MCF 10A (cell line): ENCODE measurements at regions not wholly inside any gene's neighbourhood (a gene's known extent, or its start where the extent isn't known, plus 50 kb on each side); places are given as distances from the start of the nearest gene placed in this dataset.

ENCODE experiments used
- BruUV-seq: library from RNA; stranded (reverse); fragments of 400-500 nt; replicated peaks from 2 replicates; lab custom pipeline; 2021; lab: Mats Ljungman, UMichigan
- CTCF ChIA-PET: fragments of 300-600 bp; sonication (Branson Sonifier 250); formaldehyde crosslinking; extraction: SDS; loops from one replicate; lab custom pipeline; 2021; ENCODE audit warnings: antibody characterized with exemption, inconsistent platforms; lab: Yijun Ruan, JAX
- POLR2A ChIA-PET: fragments of 300-600, 350-650 bp; sonication (Branson Sonifier 250); formaldehyde crosslinking; extraction: SDS; loops from one replicate; lab custom pipeline; 2020; ENCODE audit warnings: antibody characterized with exemption, inconsistent platforms; lab: Yijun Ruan, JAX
- DNase-seq: peaks from one replicate; pipeline ENCODE4 v3.0.0-alpha.2; 2018; ENCODE audit not compliant: unreplicated experiment
- H3K27ac Mint-ChIP-seq: one replicate; pipeline ENCODE4 v1.8.0; 2022; ENCODE audit warnings: mild to moderate bottlenecking, low read depth, mixed read lengths; ENCODE audit not compliant: unreplicated experiment
- H3K27me3 Mint-ChIP-seq: one replicate; pipeline ENCODE4 v1.8.0; 2022; ENCODE audit warnings: mixed read lengths; ENCODE audit not compliant: insufficient read depth, unreplicated experiment
- H3K36me3 Mint-ChIP-seq: one replicate; pipeline ENCODE4 v1.8.0; 2022; ENCODE audit warnings: mild to moderate bottlenecking, moderate library complexity, mixed read lengths; ENCODE audit not compliant: insufficient read depth, unreplicated experiment
- H3K4me1 Mint-ChIP-seq: one replicate; pipeline ENCODE4 v1.8.0; 2022; ENCODE audit warnings: mixed read lengths; ENCODE audit not compliant: insufficient read depth, unreplicated experiment
- H3K4me3 Mint-ChIP-seq: one replicate; pipeline ENCODE4 v1.8.0; 2022; ENCODE audit warnings: mild to moderate bottlenecking, moderate library complexity, mixed read lengths; ENCODE audit not compliant: unreplicated experiment
- H3K9me3 Mint-ChIP-seq: one replicate; pipeline ENCODE4 v1.8.0; 2022; ENCODE audit warnings: mixed read lengths; ENCODE audit not compliant: unreplicated experiment
- intact Hi-C: fragments of 100-400 bp; cut with micrococcal nuclease; formaldehyde crosslinking; loops from 2 replicates; pipeline ENCODE4 v1.14.1; 2022
- TF ChIP-seq, protein P1 (sequence below): fragments of 200-600 bp; IDR thresholded peaks from one replicate; pipeline ENCODE4 v1.8.0; 2022; ENCODE audit warnings: antibody characterized with exemption, mild to moderate bottlenecking; ENCODE audit not compliant: unreplicated experiment

DNA sequence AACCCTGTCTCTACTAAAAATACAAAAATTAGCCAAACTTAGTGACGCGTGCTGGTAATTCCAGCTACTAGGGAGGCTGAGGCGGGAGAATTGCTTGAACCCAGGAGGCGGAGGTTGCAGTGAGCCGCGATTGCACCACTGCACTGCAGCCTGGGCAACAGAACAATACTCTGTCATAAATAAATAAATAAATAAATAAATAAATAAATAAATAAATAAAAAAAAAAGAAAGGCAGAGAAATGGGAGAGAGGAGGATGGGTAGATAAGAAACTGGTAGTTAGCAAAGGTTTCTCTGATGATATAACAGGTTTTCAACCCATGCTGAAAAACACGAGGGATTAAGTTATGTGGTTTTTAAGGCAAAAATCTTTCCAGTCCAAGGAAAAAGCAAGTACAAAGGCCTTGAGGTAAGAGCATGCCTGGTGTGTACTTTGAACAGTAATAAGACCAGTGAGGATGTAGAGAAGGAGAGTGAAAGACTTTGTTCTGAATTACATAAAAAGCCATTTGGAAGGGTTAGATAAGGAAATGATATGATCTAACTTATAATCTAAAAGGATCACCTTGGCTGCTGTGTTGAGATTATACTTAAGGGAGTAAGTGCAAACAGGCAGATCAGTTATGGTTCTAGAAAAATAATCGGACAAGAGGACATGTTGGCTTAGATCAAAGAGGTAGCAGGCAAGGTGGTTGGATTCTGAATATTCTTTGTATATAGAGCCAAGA, 159.3 kb downstream of the PTH2R start:
- TF ChIP-seq, protein P1, sequence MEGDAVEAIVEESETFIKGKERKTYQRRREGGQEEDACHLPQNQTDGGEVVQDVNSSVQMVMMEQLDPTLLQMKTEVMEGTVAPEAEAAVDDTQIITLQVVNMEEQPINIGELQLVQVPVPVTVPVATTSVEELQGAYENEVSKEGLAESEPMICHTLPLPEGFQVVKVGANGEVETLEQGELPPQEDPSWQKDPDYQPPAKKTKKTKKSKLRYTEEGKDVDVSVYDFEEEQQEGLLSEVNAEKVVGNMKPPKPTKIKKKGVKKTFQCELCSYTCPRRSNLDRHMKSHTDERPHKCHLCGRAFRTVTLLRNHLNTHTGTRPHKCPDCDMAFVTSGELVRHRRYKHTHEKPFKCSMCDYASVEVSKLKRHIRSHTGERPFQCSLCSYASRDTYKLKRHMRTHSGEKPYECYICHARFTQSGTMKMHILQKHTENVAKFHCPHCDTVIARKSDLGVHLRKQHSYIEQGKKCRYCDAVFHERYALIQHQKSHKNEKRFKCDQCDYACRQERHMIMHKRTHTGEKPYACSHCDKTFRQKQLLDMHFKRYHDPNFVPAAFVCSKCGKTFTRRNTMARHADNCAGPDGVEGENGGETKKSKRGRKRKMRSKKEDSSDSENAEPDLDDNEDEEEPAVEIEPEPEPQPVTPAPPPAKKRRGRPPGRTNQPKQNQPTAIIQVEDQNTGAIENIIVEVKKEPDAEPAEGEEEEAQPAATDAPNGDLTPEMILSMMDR, result no peak
- Mint-ChIP-seq H3K4me1 (peaks cover 4% of the 10 kb centered on the region), H3K36me3 (peaks cover 5% of the 10 kb centered on the region), H3K9me3 (no peaks in the 10 kb centered on the region), H3K4me3 (no peak overlapping the region), H3K27me3 (peaks cover 15% of the 10 kb centered on the region), H3K27ac (no peak overlapping the region)
- POLR2A ChIA-PET, result no interaction called here
- CTCF ChIA-PET, result no interaction called here
- intact Hi-C loops, result no loop called here
- no peak for DNase-seq
- BruUV-seq, result no TSS peak

GRCh38 chr2:208568203-208568602, 161.6 kb downstream of the PTH2R start:
- H3K9me3 Mint-ChIP-seq, result no peaks in the 10 kb centered on the region
- no peak overlapping the region for H3K4me3 Mint-ChIP-seq
- TF ChIP-seq, protein P1, result no peak
- no peak for DNase-seq
- peaks cover 12% of the 10 kb centered on the region for H3K4me1 Mint-ChIP-seq
- CTCF ChIA-PET, result interaction anchor here (0.6 kb wide), 1 partner anchor 15 kb away, joined by 3 read pairs; no protein-coding TSS in a partner anchor
- H3K36me3 Mint-ChIP-seq, result peaks cover 6% of the 10 kb centered on the region
- H3K27me3 Mint-ChIP-seq, result peaks cover 15% of the 10 kb centered on the region
- POLR2A ChIA-PET, result no interaction called here
- intact Hi-C loops, result no loop called here
- H3K27ac Mint-ChIP-seq, result no peak overlapping the region
- no TSS peak for BruUV-seq

- no peak for DNase-seq
- Mint-ChIP-seq H3K27ac (no peak overlapping the region), H3K27me3 (peaks cover 15% of the 10 kb centered on the region), H3K4me3 (no peak overlapping the region), H3K9me3 (no peaks in the 10 kb centered on the region), H3K4me1 (peaks cover 12% of the 10 kb centered on the region), H3K36me3 (peaks cover 6% of the 10 kb centered on the region)
- ChIA-PET CTCF (no interaction called here), POLR2A (interaction anchor here (0.6 kb wide), 1 partner anchor 1384 kb away, joined by 3 read pairs; no protein-coding TSS in a partner anchor)
- TF ChIP-seq, protein P1, result no peak
- intact Hi-C loops, result no loop called here
- BruUV-seq, result no TSS peak
Measured at GRCh38 chr2:208570066-208570465, 163.5 kb downstream of the PTH2R start.

GRCh38 chr2:208570851-208571763, 164.5 kb downstream of the PTH2R start:
- Mint-ChIP-seq H3K4me1 (peaks cover 12% of the 10 kb centered on the region), H3K27me3 (peaks cover 15% of the 10 kb centered on the region), H3K27ac (no peak overlapping the region), H3K4me3 (peak overlapping the region; percentile 22), H3K36me3 (peaks cover 6% of the 10 kb centered on the region), H3K9me3 (no peaks in the 10 kb centered on the region)
- ChIA-PET POLR2A (interaction anchor here (0.6 kb wide), 1 partner anchor 1383 kb away, joined by 3 read pairs; no protein-coding TSS in a partner anchor), CTCF (interaction anchor here (0.7 kb wide), 1 partner anchor 196 kb away, joined by 3 read pairs; no protein-coding TSS in a partner anchor)
- DNase-seq, result no peak
- TF ChIP-seq, protein P1, result no peak
- intact Hi-C loops, result no loop called here
- BruUV-seq, result no TSS peak
